SIG-M5 treated with dmso at 0.1 percent for 504 hours (cell line): ENCODE measurements at regions not wholly inside any gene's neighbourhood (a gene's known extent, or its start where the extent isn't known, plus 50 kb on each side); places are given as distances from the start of the nearest gene placed in this dataset.

ENCODE experiments used
- DNase-seq: peaks from one replicate; lab custom pipeline; 2025; ENCODE audit not compliant: unreplicated experiment; lab: John Stamatoyannopoulos, UW

GRCh38 chr14:96637521-96637920 lies 135.3 kb downstream of the PAPOLA start:
- DNase-seq = no peak

- DNase-seq = no peak
Observed at GRCh38 chr14:96638041-96638855, 136.1 kb downstream of the PAPOLA start.

GRCh38 chr14:96639550-96639949 lies 137.4 kb downstream of the PAPOLA start:
- DNase-seq = no peak

- DNase-seq = no peak
Observed at GRCh38 chr14:96648506-96649326, 146.5 kb downstream of the PAPOLA start.

- DNase-seq = no peak
Observed at GRCh38 chr14:96649327-96649601, 147.1 kb downstream of the PAPOLA start.

GRCh38 chr14:96653597-96653996 lies 143.6 kb upstream of the VRK1 start:
- DNase-seq = no peak

GRCh38 chr14:96658611-96659010 lies 138.6 kb upstream of the VRK1 start:
- DNase-seq = no peak

GRCh38 chr14:96660123-96660522 lies 137.1 kb upstream of the VRK1 start:
- no peak for DNase-seq

GRCh38 chr14:96660667-96661066 lies 136.5 kb upstream of the VRK1 start:
- DNase-seq = no peak

GRCh38 chr14:96661244-96661969 lies 135.8 kb upstream of the VRK1 start:
- DNase-seq = no peak

- DNase-seq = no peak
Observed at GRCh38 chr14:96662116-96662970, 134.8 kb upstream of the VRK1 start.

GRCh38 chr14:96663076-96663475 lies 134.1 kb upstream of the VRK1 start:
- DNase-seq = no peak

GRCh38 chr14:96663491-96664067 lies 133.6 kb upstream of the VRK1 start:
- no peak for DNase-seq

GRCh38 chr14:96666088-96666487 lies 131.1 kb upstream of the VRK1 start:
- no peak for DNase-seq

- no peak for DNase-seq
Observed at GRCh38 chr14:96670391-96670790, 126.8 kb upstream of the VRK1 start.

- DNase-seq = no peak
Observed at GRCh38 chr14:96671218-96671617, 126.0 kb upstream of the VRK1 start.

GRCh38 chr14:96673706-96674105 lies 123.5 kb upstream of the VRK1 start:
- DNase-seq = no peak

GRCh38 chr14:96674121-96674520 lies 123.1 kb upstream of the VRK1 start:
- DNase-seq = no peak

GRCh38 chr14:96676166-96676565 lies 121.0 kb upstream of the VRK1 start:
- DNase-seq = no peak

- no peak for DNase-seq
Observed at GRCh38 chr14:96681829-96682228, 115.4 kb upstream of the VRK1 start.

- DNase-seq = no peak
Observed at GRCh38 chr14:96682401-96682800, 114.8 kb upstream of the VRK1 start.
